Osteoblast (primary cell): ENCODE measurements at regions not wholly inside any gene's neighbourhood (a gene's known extent, or its start where the extent isn't known, plus 50 kb on each side); places are given as distances from the start of the nearest gene placed in this dataset.

Source experiments
- DNase-seq: peaks from one replicate; pipeline ENCODE4 v3.0.0; 2011; ENCODE audit warnings: low spot score, mixed read lengths; ENCODE audit not compliant: insufficient read length; ENCODE audit errors: missing footprints
- H2AFZ ChIP-seq: 2 replicates; pipeline ENCODE4 v1.6.0; 2011; ENCODE audit warnings: mild to moderate bottlenecking, low read length
- H3K27ac ChIP-seq: 2 replicates; pipeline ENCODE4 v1.5.1; 2011; ENCODE audit warnings: mild to moderate bottlenecking, low read depth, low read length, moderate library complexity
- H3K27me3 ChIP-seq: 2 replicates; pipeline ENCODE4 v1.6.0; 2012; ENCODE audit warnings: mild to moderate bottlenecking, control low read depth, inconsistent platforms, low read length, moderate library complexity; ENCODE audit not compliant: insufficient read depth
- H3K36me3 ChIP-seq: 2 replicates; pipeline ENCODE4 v1.5.1; 2011; ENCODE audit warnings: mild to moderate bottlenecking, low read length, control low read depth, moderate library complexity; ENCODE audit not compliant: insufficient read depth
- H3K4me1 ChIP-seq: 2 replicates; pipeline ENCODE4 v1.5.1; 2011; ENCODE audit warnings: mild to moderate bottlenecking, low read length, control low read depth, moderate library complexity; ENCODE audit not compliant: insufficient read depth
- H3K4me2 ChIP-seq: 2 replicates; pipeline ENCODE4 v1.6.0; 2011; ENCODE audit warnings: mild to moderate bottlenecking, low read length; ENCODE audit not compliant: insufficient read depth
- H3K4me3 ChIP-seq: fragments of 200-600 bp; sonication (generic); 3 replicates; pipeline ENCODE4 v1.5.1; 2012; ENCODE audit warnings: mild to moderate bottlenecking, low read length, inconsistent platforms; ENCODE audit not compliant: insufficient read depth
- H3K79me2 ChIP-seq: 2 replicates; pipeline ENCODE4 v1.6.0; 2012; ENCODE audit warnings: mild to moderate bottlenecking, low read length, control low read depth, inconsistent platforms; ENCODE audit not compliant: insufficient read depth
- H3K9me3 ChIP-seq: 2 replicates; pipeline ENCODE4 v1.5.1; 2011; ENCODE audit warnings: low read depth, low read length, control low read depth
- H4K20me1 ChIP-seq: 2 replicates; pipeline ENCODE4 v1.6.0; 2012; ENCODE audit warnings: mild to moderate bottlenecking, low read length, control low read depth; ENCODE audit not compliant: insufficient read depth
- TF ChIP-seq, protein P1 (sequence below): IDR thresholded peaks from 2 replicates; pipeline ENCODE4 v1.5.1; 2011; ENCODE audit warnings: mild to moderate bottlenecking, low read depth, low read length, moderate library complexity; ENCODE audit errors: extremely low read depth

DNA sequence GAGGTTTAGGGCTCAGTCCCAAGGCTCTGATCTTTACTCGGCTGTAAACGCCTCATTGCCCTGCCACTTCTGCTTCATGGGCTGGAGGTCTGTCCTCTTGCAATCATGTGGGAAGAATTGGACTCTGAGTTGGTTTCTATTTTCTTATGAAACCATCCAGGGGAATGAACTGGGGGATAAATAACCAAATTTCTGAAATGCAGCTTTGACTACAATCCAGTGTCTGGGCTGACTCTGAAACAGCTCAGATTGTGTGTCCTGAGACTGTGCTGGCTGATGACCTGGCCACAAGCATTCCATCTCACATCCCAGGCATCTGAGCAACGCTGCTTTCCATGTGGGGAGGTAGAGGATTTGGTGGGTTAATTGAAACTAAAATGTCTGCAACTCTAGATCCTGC lies 71.0 kb upstream of the GALNT15 start:
- Histone ChIP-seq H3K27me3 (no peaks in the 10 kb centered on the region), H3K27ac (peak overlapping the region; percentile 97), H3K9me3 (no peaks in the 10 kb centered on the region), H3K4me3 (peak overlapping the region; percentile 36), H3K4me1 (peaks cover 24% of the 10 kb centered on the region), H3K79me2 (no peaks in the 10 kb centered on the region), H2AFZ (peak overlapping the region; percentile 37), H3K4me2 (peak overlapping the region; percentile 72), H3K36me3 (no peaks in the 10 kb centered on the region), H4K20me1 (no peaks in the 10 kb centered on the region)
- TF ChIP-seq, protein P1, sequence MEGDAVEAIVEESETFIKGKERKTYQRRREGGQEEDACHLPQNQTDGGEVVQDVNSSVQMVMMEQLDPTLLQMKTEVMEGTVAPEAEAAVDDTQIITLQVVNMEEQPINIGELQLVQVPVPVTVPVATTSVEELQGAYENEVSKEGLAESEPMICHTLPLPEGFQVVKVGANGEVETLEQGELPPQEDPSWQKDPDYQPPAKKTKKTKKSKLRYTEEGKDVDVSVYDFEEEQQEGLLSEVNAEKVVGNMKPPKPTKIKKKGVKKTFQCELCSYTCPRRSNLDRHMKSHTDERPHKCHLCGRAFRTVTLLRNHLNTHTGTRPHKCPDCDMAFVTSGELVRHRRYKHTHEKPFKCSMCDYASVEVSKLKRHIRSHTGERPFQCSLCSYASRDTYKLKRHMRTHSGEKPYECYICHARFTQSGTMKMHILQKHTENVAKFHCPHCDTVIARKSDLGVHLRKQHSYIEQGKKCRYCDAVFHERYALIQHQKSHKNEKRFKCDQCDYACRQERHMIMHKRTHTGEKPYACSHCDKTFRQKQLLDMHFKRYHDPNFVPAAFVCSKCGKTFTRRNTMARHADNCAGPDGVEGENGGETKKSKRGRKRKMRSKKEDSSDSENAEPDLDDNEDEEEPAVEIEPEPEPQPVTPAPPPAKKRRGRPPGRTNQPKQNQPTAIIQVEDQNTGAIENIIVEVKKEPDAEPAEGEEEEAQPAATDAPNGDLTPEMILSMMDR = no peak
- DNase-seq = peak; percentile 76

GRCh38 chr3:16104156-16104555 lies 70.3 kb upstream of the GALNT15 start:
- TF ChIP-seq, protein P1 = no peak
- Histone ChIP-seq H3K9me3 (no peaks in the 10 kb centered on the region), H3K4me2 (peak overlapping the region; percentile 72), H3K4me1 (peaks cover 24% of the 10 kb centered on the region), H4K20me1 (no peaks in the 10 kb centered on the region), H3K27me3 (no peaks in the 10 kb centered on the region), H3K36me3 (no peaks in the 10 kb centered on the region), H2AFZ (no peak overlapping the region), H3K79me2 (no peaks in the 10 kb centered on the region), H3K27ac (peak overlapping the region; percentile 97), H3K4me3 (no peak overlapping the region)
- DNase-seq = no peak

DNA sequence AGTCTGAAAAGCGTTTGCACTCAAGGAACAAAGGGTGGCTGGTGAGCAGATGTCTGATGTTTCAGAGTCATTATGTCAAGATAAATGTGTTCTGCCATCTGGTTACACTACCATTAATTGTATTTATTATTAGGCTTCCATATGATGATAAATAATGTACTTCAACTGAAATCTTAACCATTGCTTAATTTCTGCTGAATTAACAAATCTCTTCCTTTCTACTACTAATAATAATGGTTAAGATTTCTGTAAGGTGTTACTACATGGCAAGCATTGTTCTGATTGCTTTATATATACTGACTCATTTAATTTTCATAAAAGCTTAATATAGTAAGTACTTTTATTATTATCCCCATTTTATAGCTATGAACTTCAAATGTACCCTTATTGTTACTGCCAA lies 68.4 kb upstream of the GALNT15 start:
- H3K9me3 ChIP-seq = no peaks in the 10 kb centered on the region
- H3K79me2 ChIP-seq = no peaks in the 10 kb centered on the region
- H4K20me1 ChIP-seq = no peaks in the 10 kb centered on the region
- H3K27ac ChIP-seq = no peak overlapping the region
- no peak overlapping the region for H3K4me2 ChIP-seq
- no peaks in the 10 kb centered on the region for H3K27me3 ChIP-seq
- no peak for DNase-seq
- peaks cover 24% of the 10 kb centered on the region for H3K4me1 ChIP-seq
- TF ChIP-seq, protein P1 = no peak
- no peak overlapping the region for H2AFZ ChIP-seq
- H3K36me3 ChIP-seq = no peaks in the 10 kb centered on the region
- no peak overlapping the region for H3K4me3 ChIP-seq

DNA sequence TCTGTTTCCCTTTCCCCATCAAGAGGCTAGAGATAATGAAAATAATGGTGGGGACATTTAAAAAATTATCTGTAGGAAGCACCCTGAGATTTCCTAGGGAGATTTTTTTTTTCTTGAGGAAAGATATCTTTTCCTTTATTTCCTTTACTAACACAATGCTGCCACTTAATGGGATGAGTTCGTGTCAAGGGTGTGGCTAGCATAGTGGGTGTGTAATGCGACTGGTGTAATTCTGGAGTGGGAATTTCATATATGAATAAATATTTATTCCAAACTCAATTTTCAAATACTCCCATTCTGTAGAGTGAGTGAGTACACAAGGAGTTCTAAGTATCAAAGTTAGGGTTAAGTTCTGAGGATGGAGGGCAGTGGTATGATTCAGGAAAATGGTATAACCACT lies 66.1 kb upstream of the GALNT15 start:
- H2AFZ ChIP-seq = no peak overlapping the region
- H3K4me2 ChIP-seq = no peak overlapping the region
- H3K36me3 ChIP-seq = no peaks in the 10 kb centered on the region
- H3K27ac ChIP-seq = no peak overlapping the region
- H3K79me2 ChIP-seq = no peaks in the 10 kb centered on the region
- no peaks in the 10 kb centered on the region for H3K27me3 ChIP-seq
- TF ChIP-seq, protein P1 = no peak
- H3K4me3 ChIP-seq = no peak overlapping the region
- H3K9me3 ChIP-seq = no peaks in the 10 kb centered on the region
- DNase-seq = no peak
- H3K4me1 ChIP-seq = peaks cover 21% of the 10 kb centered on the region
- no peaks in the 10 kb centered on the region for H4K20me1 ChIP-seq
